Upper lobe of right lung (tissue), 1 donor: ENCODE measurements at regions not wholly inside any gene's neighbourhood (a gene's known extent, or its start where the extent isn't known, plus 50 kb on each side); places are given as distances from the start of the nearest gene placed in this dataset.
"Not testable (repeated sequence)": the region's sequence is repeated elsewhere in the genome, so short reads cannot be mapped to it uniquely, and the experiment has no call there.

Experiments used
- ATAC-seq: fragments of 200-7000 bp; cut with Tn5 transposase; one replicate; pipeline ENCODE4 v1.9.1; 2020; ENCODE audit warnings: mild to moderate bottlenecking, moderate library complexity
- DNase-seq: peaks from one replicate; pipeline ENCODE4 v3.0.0-alpha.2; 2020
- H3K27ac ChIP-seq: fragments of 200-600 bp; one replicate; pipeline ENCODE4 v1.8.0; 2022
- H3K27me3 ChIP-seq: fragments of 200-600 bp; one replicate; pipeline ENCODE4 v1.8.0; 2022; ENCODE audit warnings: mild to moderate bottlenecking
- H3K36me3 ChIP-seq: fragments of 200-600 bp; one replicate; pipeline ENCODE4 v1.8.0; 2022
- H3K4me1 ChIP-seq: fragments of 200-600 bp; one replicate; pipeline ENCODE4 v1.8.0; 2022
- H3K4me3 ChIP-seq: fragments of 200-600 bp; one replicate; pipeline ENCODE4 v1.8.0; 2022; ENCODE audit warnings: mild to moderate bottlenecking
- H3K9me3 ChIP-seq: fragments of 200-600 bp; one replicate; pipeline ENCODE4 v1.8.0; 2022
- intact Hi-C: fragments of 100-400 bp; cut with DNase I; formaldehyde crosslinking; loops from one replicate; pipeline ENCODE4 v1.11.0; 2022
- TF ChIP-seq, protein P1 (sequence below): fragments of 200-600 bp; IDR thresholded peaks from one replicate; pipeline ENCODE4 v1.8.0; 2022; ENCODE audit warnings: antibody characterized with exemption
- donor health status: DM: no; HTN: yes; CAD: no; lungs with severe emphysema.

DNA sequence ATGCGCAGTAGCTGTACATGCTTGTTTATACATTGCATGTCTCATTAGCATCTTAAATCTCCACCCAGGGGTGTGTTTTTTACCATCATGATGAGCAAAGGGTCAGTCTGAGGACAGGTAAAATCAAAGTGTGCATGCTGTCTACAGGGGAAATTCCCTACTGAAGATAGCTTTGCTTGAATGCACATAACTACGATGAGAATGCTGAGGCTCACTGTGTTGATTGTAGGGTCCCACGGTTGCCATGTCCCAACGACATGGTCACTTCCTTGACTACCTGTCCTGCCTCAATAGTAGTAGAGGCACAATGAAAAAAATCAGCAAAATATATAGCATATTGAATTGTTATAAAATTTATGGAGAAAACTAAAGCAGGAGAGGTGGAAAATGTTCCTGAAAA lies 95.6 kb upstream of the TUSC1 start:
- Histone ChIP-seq H3K9me3 (no peaks in the 10 kb centered on the region), H3K27ac (no peak overlapping the region), H3K36me3 (no peaks in the 10 kb centered on the region), H3K27me3 (no peaks in the 10 kb centered on the region), H3K4me1 (no peaks in the 10 kb centered on the region), H3K4me3 (no peak overlapping the region)
- TF ChIP-seq, protein P1, sequence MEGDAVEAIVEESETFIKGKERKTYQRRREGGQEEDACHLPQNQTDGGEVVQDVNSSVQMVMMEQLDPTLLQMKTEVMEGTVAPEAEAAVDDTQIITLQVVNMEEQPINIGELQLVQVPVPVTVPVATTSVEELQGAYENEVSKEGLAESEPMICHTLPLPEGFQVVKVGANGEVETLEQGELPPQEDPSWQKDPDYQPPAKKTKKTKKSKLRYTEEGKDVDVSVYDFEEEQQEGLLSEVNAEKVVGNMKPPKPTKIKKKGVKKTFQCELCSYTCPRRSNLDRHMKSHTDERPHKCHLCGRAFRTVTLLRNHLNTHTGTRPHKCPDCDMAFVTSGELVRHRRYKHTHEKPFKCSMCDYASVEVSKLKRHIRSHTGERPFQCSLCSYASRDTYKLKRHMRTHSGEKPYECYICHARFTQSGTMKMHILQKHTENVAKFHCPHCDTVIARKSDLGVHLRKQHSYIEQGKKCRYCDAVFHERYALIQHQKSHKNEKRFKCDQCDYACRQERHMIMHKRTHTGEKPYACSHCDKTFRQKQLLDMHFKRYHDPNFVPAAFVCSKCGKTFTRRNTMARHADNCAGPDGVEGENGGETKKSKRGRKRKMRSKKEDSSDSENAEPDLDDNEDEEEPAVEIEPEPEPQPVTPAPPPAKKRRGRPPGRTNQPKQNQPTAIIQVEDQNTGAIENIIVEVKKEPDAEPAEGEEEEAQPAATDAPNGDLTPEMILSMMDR: no peak
- ATAC-seq: no peak
- no peak for DNase-seq
- intact Hi-C loops: no loop called here

GRCh38 chr9:25755951-25756350 lies 77.7 kb upstream of the TUSC1 start:
- H3K9me3 ChIP-seq: no peaks in the 10 kb centered on the region
- DNase-seq: no peak
- H3K4me1 ChIP-seq: no peaks in the 10 kb centered on the region
- ATAC-seq: no peak
- H3K36me3 ChIP-seq: no peaks in the 10 kb centered on the region
- no peak overlapping the region for H3K4me3 ChIP-seq
- no peak overlapping the region for H3K27ac ChIP-seq
- TF ChIP-seq, protein P1: no peak
- intact Hi-C loops: no loop called here
- no peaks in the 10 kb centered on the region for H3K27me3 ChIP-seq

GRCh38 chr9:25752398-25752797 lies 74.2 kb upstream of the TUSC1 start:
- H3K9me3 ChIP-seq: no peaks in the 10 kb centered on the region
- H3K27ac ChIP-seq: no peak overlapping the region
- ATAC-seq (no peak), DNase-seq (no peak)
- intact Hi-C loops: no loop called here
- no peaks in the 10 kb centered on the region for H3K4me1 ChIP-seq
- no peak overlapping the region for H3K4me3 ChIP-seq
- TF ChIP-seq, protein P1: no peak
- no peaks in the 10 kb centered on the region for H3K36me3 ChIP-seq
- no peaks in the 10 kb centered on the region for H3K27me3 ChIP-seq

DNA sequence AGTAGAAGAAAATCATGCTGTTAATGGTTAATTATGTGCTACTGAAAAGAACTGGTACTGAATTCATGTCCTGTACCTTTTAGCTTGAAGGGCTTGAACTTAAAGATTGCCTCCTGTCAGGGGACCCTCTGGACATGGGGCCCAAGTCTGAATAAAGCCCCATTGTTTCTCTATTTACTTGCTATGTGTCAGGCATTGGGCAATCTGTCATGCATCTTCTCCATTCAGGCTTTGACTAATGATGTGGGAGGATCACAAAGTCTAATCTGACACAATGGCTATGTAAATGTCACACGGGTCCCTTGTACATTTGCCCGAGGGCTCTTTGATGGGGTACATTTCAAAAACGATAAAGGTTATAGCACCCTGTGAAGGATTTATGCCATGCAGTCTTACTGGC lies 64.0 kb upstream of the TUSC1 start:
- intact Hi-C loops: no loop called here
- Histone ChIP-seq H3K4me1 (no peaks in the 10 kb centered on the region), H3K36me3 (no peaks in the 10 kb centered on the region), H3K9me3 (no peaks in the 10 kb centered on the region), H3K27me3 (no peaks in the 10 kb centered on the region), H3K4me3 (no peak overlapping the region), H3K27ac (no peak overlapping the region)
- ATAC-seq (no peak), DNase-seq (no peak)
- TF ChIP-seq, protein P1: no peak

DNA sequence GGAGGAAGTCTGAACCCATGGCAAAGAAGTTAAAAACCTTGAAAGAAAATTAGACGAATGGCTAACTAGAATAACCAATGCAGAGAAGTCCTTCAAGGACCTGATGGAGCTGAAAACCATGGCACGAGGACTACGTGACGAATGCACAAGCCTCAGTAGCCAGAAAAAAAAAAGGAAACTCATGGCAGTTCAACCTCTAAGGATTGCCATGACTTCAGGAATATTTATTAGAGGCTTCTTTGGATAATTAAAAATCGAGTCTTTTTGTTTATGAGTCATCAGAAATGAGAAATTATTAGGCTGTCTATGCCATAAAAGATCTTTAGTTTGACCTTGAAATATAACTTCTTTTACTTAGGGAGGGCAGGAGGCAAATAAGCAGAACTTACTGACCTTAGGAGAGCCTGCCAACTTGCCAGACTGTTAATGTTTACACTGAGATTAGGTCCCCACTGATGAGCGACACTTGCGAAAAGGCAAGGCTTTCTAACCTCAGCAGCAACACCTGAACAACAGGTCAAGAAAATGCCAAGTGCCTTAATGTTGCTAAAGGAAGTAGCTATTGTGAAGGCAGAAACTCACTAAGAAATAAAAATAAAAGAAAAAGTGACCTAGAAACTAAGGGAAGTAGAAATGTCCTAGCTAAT lies 55.2 kb upstream of the TUSC1 start:
- Histone ChIP-seq H3K36me3 (no peaks in the 10 kb centered on the region), H3K4me3 (no peak overlapping the region), H3K27ac (no peak overlapping the region), H3K27me3 (no peaks in the 10 kb centered on the region), H3K4me1 (no peaks in the 10 kb centered on the region), H3K9me3 (no peaks in the 10 kb centered on the region)
- ATAC-seq (no peak), DNase-seq (no peak)
- intact Hi-C loops: no loop called here
- TF ChIP-seq, protein P1: no peak

DNA sequence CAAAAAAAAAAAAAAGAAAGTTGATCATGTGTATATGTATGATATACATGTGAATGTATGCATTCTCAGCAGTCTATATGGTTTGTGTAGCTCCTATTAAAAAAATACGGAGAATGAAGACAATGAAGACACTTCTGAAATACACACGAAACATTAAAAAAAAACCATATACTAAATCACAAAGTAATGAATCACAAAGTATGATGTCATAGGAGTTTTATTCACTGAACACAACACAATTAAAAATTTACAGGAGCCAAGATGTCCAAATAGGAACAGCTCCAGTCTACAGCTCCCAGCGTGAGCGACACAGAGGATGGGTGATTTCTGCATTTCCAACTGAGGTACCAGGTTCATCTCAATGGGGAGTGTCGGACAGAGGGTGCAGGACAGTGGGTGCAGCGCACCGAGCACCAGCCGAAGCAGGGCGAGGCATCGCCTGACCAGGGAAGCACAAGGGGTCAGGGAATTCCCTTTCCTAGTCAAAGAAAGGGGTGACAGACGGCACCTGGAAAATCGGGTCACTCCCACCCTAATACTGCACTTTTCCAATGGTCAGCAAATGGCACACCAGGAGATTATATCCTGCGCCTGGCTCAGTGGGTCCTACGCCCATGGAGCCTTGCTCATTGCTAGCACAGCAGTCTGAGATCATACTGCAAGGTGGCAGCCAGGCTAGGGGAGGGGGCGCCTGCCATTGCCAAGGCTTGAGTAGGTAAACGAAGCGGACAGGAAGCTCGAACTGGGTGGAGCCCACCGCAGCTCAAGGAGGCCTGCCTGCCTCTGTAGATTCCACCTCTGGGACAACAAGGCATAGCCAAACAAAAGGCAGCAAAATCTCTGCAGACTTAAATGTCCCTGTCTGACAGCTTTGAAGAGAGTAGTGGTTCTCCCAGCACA lies 53.9 kb upstream of the TUSC1 start:
- H3K36me3 ChIP-seq, H3K9me3 ChIP-seq, H3K4me1 ChIP-seq, ATAC-seq, intact Hi-C loops, H3K27ac ChIP-seq, H3K27me3 ChIP-seq, H3K4me3 ChIP-seq: not testable (repeated sequence)
- peak; percentile 47 for DNase-seq
